IPS DF 6.9 (cell line): ENCODE measurements at regions not wholly inside any gene's neighbourhood (a gene's known extent, or its start where the extent isn't known, plus 50 kb on each side); places are given as distances from the start of the nearest gene placed in this dataset.

ENCODE experiments used
- DNase-seq: peaks from one replicate; pipeline ENCODE4 v3.0.0-alpha.2; 2013; ENCODE audit warnings: low read depth, low spot score
- H3K27ac ChIP-seq: one replicate; pipeline ENCODE4 v1.5.1; 2013; ENCODE audit warnings: low read length, control low read depth
- H3K27me3 ChIP-seq: 2 replicates; pipeline ENCODE4 v1.6.1; 2013; ENCODE audit warnings: mild to moderate bottlenecking, low read length; ENCODE audit not compliant: control insufficient read depth, insufficient read depth
- H3K36me3 ChIP-seq: 2 replicates; pipeline ENCODE4 v1.6.1; 2013; ENCODE audit warnings: low read length; ENCODE audit not compliant: control insufficient read depth, insufficient read depth
- H3K4me1 ChIP-seq: 2 replicates; pipeline ENCODE4 v1.6.1; 2013; ENCODE audit warnings: low read length; ENCODE audit not compliant: control insufficient read depth, insufficient read depth
- H3K4me3 ChIP-seq: 2 replicates; pipeline ENCODE4 v1.5.1; 2013; ENCODE audit warnings: mild to moderate bottlenecking, low read length
- H3K9me3 ChIP-seq: 2 replicates; pipeline ENCODE4 v1.6.1; 2013; ENCODE audit warnings: low read length, inconsistent platforms; ENCODE audit not compliant: control insufficient read depth, insufficient read depth
- WGBS: extraction: QIAGEN DNeasy Blood & Tissue Kit; methylation state at CpG from one replicate; pipeline ENCODE4 v1.1.7; 2013; ENCODE audit warnings: mixed read lengths, missing lambda C conversion rate; ENCODE audit not compliant: insufficient read length, insufficient coverage; 5-methylcytosine and 5-hydroxymethylcytosine counted together

- Histone ChIP-seq H3K36me3 (no peaks in the 10 kb centered on the region), H3K4me1 (no peaks in the 10 kb centered on the region), H3K27me3 (no peaks in the 10 kb centered on the region), H3K27ac (no peak overlapping the region), H3K9me3 (no peaks in the 10 kb centered on the region), H3K4me3 (no peak overlapping the region)
- no peak for DNase-seq
- WGBS = no CpG with 5 or more reads among the region's 4 CpGs
Measured at GRCh38 chr10:52477305-52477704, 163.2 kb downstream of the DKK1 start.

DNA sequence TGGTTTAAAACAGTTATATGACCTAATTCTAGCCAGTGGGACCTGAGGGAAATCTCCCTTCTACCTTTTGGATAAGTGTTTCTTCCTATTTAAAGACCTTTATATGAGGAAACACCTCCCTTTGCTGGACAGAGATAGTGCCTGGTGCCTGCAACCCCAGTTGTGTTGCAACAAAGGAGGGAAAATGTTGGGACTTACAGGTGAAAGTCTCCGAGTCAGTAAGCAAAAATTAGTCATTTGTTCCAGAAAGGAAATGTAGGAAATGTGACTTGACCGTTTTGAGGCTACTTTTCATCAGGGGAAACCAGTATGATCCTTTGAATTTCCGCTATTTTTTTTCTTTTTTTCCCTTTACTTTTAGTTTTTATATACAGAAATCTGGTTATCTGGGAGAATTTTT, 165.5 kb downstream of the DKK1 start:
- no peak for DNase-seq
- no peak overlapping the region for H3K27ac ChIP-seq
- no peaks in the 10 kb centered on the region for H3K36me3 ChIP-seq
- H3K4me1 ChIP-seq = no peaks in the 10 kb centered on the region
- no peaks in the 10 kb centered on the region for H3K9me3 ChIP-seq
- no peak overlapping the region for H3K4me3 ChIP-seq
- WGBS = no CpG with 5 or more reads among the region's 3 CpGs
- no peaks in the 10 kb centered on the region for H3K27me3 ChIP-seq

- DNase-seq = no peak
- no peak overlapping the region for H3K27ac ChIP-seq
- no peaks in the 10 kb centered on the region for H3K27me3 ChIP-seq
- WGBS = no CpG with 5 or more reads among the region's 7 CpGs
- no peak overlapping the region for H3K4me3 ChIP-seq
- no peaks in the 10 kb centered on the region for H3K9me3 ChIP-seq
- no peaks in the 10 kb centered on the region for H3K36me3 ChIP-seq
- H3K4me1 ChIP-seq = no peaks in the 10 kb centered on the region
Measured at GRCh38 chr10:52481986-52482555, 168.0 kb downstream of the DKK1 start.

- WGBS = no CpG with 5 or more reads among the region's 3 CpGs
- Histone ChIP-seq H3K9me3 (no peaks in the 10 kb centered on the region), H3K27me3 (no peaks in the 10 kb centered on the region), H3K4me3 (no peak overlapping the region), H3K36me3 (no peaks in the 10 kb centered on the region), H3K27ac (no peak overlapping the region), H3K4me1 (no peaks in the 10 kb centered on the region)
- no peak for DNase-seq
Measured at GRCh38 chr10:52483587-52483986, 169.5 kb downstream of the DKK1 start.

GRCh38 chr10:52484206-52485065, 170.4 kb downstream of the DKK1 start:
- Histone ChIP-seq H3K4me3 (no peak overlapping the region), H3K9me3 (no peaks in the 10 kb centered on the region), H3K36me3 (no peaks in the 10 kb centered on the region), H3K4me1 (no peaks in the 10 kb centered on the region), H3K27me3 (no peaks in the 10 kb centered on the region), H3K27ac (no peak overlapping the region)
- WGBS = no CpG with 5 or more reads among the region's 3 CpGs
- DNase-seq = no peak

- DNase-seq = no peak
- WGBS = no CpG with 5 or more reads among the region's 1 CpG
Measured at GRCh38 chr10:52485462-52485861, 171.4 kb downstream of the DKK1 start.

DNA sequence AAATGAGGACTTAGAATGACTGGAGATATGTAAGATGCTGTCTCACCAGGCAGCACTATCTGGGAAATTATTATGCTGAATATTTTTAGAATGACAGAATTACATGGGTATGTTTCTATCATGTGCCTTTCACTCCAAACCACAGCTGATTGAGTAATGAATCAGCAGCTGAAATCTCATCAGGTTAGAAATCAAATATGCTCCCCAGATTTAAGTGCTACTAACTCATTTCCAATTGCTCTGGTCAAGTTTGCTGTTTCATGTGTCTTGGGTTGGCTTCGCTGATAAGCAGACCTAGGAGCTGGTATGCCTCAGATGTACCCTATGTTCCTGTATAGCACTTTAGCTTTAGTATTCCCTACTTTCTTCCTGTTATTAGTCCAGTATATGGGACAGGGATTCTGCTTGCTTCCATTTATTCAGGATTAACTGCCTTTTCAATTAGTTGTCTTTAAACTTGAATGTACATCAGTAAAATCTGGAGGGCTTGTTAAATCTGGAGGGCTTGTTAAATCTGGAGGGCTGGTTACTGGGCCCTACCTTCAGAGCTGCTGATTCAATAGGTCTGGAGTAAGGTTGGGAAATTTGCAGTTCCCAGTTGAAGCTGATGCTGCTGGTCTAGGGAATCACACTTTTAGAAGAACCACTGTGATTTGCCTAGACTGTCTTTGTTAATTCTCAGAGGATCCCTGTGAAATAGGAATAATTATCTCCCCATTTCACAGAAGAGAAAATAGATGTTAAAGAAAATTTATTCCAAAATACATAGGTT, 172.9 kb downstream of the DKK1 start:
- WGBS = no CpG with 5 or more reads among the region's 1 CpG
- Histone ChIP-seq H3K27me3 (no peaks in the 10 kb centered on the region), H3K4me3 (no peak overlapping the region), H3K9me3 (no peaks in the 10 kb centered on the region), H3K36me3 (no peaks in the 10 kb centered on the region), H3K4me1 (no peaks in the 10 kb centered on the region), H3K27ac (no peak overlapping the region)
- no peak for DNase-seq

More at GRCh38 chr10:52485462-52485861, 171.4 kb downstream of the DKK1 start:
- H3K4me3 ChIP-seq = no peak overlapping the region
- H3K27me3 ChIP-seq = no peaks in the 10 kb centered on the region
- no peak overlapping the region for H3K27ac ChIP-seq
- no peaks in the 10 kb centered on the region for H3K36me3 ChIP-seq
- H3K4me1 ChIP-seq = no peaks in the 10 kb centered on the region
- no peaks in the 10 kb centered on the region for H3K9me3 ChIP-seq

GRCh38 chr10:52488606-52489485, 174.8 kb downstream of the DKK1 start:
- Histone ChIP-seq H3K4me1 (no peaks in the 10 kb centered on the region), H3K27ac (no peak overlapping the region), H3K4me3 (no peak overlapping the region), H3K27me3 (no peaks in the 10 kb centered on the region), H3K9me3 (no peaks in the 10 kb centered on the region), H3K36me3 (no peaks in the 10 kb centered on the region)
- no peak for DNase-seq
- no CpG with 5 or more reads among the region's 3 CpGs for WGBS

- Histone ChIP-seq H3K9me3 (no peaks in the 10 kb centered on the region), H3K36me3 (no peaks in the 10 kb centered on the region), H3K4me3 (no peak overlapping the region), H3K27me3 (no peaks in the 10 kb centered on the region), H3K27ac (no peak overlapping the region), H3K4me1 (no peaks in the 10 kb centered on the region)
- no CpG with 5 or more reads among the region's 6 CpGs for WGBS
- DNase-seq = no peak
Measured at GRCh38 chr10:52491246-52491995, 177.3 kb downstream of the DKK1 start.
